GM18861 (cell line): ENCODE measurements at regions not wholly inside any gene's neighbourhood (a gene's known extent, or its start where the extent isn't known, plus 50 kb on each side); places are given as distances from the start of the nearest gene placed in this dataset.
"Not testable (repeated sequence)": the region's sequence is repeated elsewhere in the genome, so short reads cannot be mapped to it uniquely, and the experiment has no call there.

Experiments
- ATAC-seq: cut with Tn5 transposase; IDR thresholded peaks from one replicate; pipeline ENCODE4 v1.9.1; 2021; ENCODE audit not compliant: unreplicated experiment

- no peak for ATAC-seq
Measured at GRCh38 chr11:23729088-23729487, 767.8 kb upstream of the LUZP2 start.

DNA sequence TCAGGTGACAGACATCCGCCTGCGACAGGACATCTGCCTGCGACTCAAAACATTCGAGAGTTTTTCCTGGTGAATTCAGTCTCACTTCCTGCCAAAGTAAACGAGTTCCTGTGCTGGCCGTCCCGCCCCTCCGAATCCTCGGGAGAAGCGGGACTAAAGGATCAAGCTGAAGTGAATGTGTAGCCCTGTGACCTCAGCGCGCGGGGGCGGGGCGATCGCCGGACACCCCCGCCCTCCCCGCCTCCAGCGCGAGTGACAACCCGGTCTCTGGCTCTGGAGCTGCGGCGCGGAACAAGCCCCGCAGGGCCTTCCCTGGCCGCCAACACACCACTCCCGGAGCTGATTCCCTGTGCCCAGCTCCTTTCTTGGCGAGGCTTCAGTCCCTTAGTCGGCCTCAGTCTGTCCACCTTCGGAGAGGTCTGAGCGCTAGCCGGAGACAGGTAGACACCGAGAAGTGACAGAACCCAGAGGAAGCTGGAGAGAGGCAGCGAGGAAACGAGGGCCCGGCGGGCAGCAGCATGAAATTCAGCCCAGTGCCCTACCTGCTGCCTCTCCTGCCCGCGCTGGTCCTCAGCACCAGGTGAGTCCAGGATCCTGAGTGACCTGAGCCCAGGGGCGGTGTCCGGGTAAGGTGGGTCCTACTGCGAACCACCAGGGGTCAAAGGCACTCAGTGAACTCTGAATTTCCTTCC is 766.4 kb upstream of the LUZP2 start:
- ATAC-seq: no peak

DNA sequence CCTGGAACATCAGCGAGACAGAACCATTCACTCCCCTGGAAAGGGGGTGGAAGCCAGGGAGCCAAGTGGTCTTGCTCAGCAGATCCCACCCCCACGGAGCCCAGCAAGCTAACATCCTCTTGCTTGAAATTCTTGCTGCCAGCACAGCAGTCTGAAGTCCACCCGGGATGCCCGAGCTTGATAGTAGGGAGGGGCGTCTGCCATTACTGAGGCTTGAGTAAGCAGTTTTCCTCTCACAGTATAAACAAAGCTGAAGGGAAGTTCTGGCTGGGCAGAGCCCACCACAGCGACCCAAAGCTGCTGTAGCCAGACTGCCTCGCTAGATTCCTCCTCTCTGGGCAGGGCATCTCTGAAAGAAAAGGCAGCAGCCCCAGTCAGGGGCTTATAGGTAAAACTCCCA is 764.8 kb upstream of the LUZP2 start:
- no peak for ATAC-seq

DNA sequence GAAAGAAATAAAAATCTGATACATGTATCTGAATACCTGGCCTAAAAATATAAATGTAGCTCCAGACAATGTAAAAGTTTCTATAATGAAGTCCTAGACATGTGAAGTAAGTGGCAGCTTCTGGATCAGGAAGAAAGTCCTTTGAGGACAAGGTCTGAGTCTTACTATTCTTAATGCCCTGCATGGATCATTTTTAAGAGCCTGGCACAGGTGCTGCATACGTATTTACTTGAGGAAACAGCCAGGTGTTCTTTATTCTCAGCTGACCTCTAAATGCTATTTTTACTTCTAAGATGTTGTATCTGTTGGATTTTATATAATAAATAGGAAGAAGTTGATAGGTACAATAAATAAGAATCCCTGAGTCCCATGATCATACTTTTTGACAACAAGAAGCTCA is 750.0 kb upstream of the LUZP2 start:
- no peak for ATAC-seq

- no peak for ATAC-seq
Measured at GRCh38 chr11:23749762-23750430, 747.0 kb upstream of the LUZP2 start.

DNA sequence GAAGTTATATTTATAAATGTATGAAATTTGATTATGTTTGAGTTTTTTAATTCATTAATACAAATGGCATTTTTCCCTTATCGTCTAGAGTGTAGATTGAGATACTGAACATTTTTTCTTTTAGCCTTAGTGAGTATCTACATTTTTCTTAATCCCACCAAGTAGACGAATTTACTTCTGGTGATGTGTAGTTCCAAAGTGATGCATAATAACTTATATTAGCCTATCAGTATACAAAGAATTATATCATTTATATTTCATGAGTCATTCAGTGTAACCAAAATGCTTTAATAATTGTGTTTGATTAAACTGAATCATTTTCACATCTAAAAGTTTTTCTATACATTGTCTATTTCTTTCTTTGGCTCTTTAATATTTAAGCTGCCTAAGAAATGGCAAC is 745.6 kb upstream of the LUZP2 start:
- no peak for ATAC-seq

- no peak for ATAC-seq
Measured at GRCh38 chr11:23755076-23755475, 741.8 kb upstream of the LUZP2 start.

DNA sequence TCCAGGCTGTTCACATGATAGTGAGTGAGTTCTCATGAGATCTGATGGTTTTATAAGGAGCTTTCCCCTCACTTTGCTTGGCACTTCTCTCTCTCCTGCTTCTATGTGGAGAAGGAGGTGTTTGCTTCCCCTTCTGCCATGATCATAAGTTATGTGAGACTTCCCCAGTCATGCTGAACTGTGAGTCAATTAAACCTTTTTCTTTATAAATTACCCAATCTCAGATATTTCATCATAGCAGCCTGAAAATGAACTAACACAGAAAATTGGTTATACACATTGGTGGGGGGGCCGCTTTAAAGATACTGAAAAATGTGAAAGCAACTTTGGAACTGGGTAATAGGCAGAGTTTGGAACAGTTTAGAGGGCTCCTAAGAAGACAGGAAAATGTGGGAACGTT is 741.1 kb upstream of the LUZP2 start:
- ATAC-seq: no peak

- ATAC-seq: no peak
Measured at GRCh38 chr11:23759489-23759888, 737.4 kb upstream of the LUZP2 start.

- ATAC-seq: no peak
Measured at GRCh38 chr11:23764286-23764685, 732.6 kb upstream of the LUZP2 start.

GRCh38 chr11:23765682-23766252 is 731.1 kb upstream of the LUZP2 start:
- no peak for ATAC-seq

- no peak for ATAC-seq
Measured at GRCh38 chr11:23767576-23767975, 729.3 kb upstream of the LUZP2 start.

DNA sequence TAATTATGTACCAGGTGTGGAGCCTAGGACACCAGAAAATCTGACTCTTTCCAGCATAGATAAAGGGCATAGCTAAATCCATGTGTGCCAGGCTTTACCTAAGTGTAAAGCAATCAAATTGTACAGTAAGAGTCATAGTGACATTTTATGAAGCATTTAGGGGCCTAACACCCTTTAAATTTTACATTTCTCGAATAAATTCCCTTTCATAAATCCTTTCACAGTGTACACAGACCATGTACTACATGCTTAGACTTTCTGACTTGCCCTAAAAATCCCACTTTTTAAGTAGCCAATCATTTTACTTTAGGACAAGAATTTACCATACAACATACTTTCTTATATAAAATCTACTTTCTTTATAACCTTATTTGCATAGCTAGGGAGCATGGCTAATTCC is 727.6 kb upstream of the LUZP2 start:
- no peak for ATAC-seq

DNA sequence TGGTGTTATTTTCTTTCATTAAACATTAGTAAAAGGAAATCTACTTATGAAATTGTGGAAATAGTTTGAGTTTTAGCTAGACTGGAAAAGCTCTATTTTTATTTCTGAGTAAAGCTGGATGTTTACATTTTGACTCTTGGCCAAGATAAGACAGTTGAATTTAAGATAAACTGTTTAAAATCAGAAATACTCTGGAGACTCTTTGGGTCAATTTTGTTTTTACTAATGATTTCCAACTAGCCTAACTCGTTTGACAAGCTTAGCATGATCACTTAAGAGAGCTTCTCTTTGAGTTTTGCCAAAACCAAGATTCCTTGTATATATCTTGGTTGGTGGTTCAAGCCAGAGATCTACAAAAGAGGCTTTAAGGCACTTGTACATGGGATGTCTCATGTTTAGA is 724.8 kb upstream of the LUZP2 start:
- ATAC-seq: no peak

DNA sequence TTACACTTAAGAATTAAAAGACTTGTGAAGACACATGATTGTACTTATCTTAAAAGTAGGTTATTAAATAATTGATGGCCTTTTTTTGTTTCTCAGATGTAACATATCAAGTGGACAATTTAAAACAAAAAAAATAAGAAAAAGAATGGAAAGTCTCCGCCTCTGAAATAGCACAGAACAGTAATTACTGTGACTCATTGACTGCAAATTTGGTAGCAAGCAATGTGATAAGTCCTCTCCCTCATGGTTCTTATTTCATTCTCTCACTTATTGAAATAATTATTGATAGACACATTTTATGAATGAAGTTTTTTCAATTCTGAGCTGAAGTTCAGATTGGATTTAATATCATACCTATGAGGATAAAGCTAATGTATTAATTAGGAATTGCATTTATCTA is 717.9 kb upstream of the LUZP2 start:
- ATAC-seq: no peak

DNA sequence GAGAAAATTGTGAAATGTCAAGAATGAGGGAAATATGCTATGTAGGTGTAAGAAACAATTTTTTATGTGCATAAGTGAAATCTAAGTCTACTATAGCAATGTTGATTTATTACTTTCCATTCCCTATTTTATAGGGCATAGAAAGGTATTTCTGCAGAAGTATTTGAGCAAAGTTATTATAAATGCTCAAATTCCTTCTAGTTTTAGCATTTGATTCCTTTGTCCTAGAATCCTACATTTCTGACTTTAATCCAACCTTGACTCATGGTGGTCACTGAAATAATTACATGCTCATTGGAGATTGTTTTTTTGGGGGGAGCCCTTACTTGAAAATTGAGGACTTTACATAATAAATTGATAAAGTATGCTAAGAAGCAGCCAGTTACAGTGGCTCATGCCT is 716.6 kb upstream of the LUZP2 start:
- ATAC-seq: no peak

DNA sequence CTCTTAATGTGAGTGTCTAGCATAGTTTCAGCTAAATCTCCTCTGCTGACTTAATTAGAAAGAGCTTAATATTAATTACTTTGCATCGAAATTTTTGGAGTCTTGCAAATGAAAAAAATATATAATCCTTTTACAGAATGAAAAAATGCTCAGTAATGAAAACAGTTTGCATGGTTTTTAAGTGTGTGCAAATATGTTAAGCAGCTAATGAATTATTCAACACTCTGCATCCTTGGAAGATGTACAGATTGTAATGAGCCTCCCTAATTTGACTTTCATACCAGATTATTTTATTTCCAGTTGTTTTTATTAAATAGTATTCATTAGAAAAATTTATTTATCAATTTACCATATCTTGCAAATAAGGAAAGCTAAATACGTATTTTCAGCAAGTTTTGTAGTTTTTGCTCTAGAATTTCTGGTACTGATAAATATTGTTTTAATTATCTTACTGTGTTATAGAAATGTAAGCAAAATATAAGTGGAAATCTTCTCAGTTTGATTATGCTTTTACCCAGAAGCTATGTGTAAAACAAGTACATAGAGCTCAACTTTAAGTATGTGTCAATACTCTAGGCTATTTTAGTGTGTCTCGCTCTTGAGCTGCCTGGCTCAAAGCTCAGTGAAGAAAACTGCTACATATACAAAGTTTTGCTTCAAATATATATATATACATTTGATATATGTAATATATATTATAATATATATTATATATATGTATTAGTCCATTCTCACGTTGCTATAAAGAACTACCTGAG is 714.9 kb upstream of the LUZP2 start:
- ATAC-seq: no peak

- ATAC-seq: not testable (repeated sequence)
Measured at GRCh38 chr11:23786974-23787373, 709.9 kb upstream of the LUZP2 start.

GRCh38 chr11:23789200-23789853 is 707.5 kb upstream of the LUZP2 start:
- ATAC-seq: no peak

- no peak for ATAC-seq
Measured at GRCh38 chr11:23789938-23790371, 706.9 kb upstream of the LUZP2 start.
